Endothelial cell of umbilical vein (primary cell): ENCODE measurements at regions not wholly inside any gene's neighbourhood (a gene's known extent, or its start where the extent isn't known, plus 50 kb on each side); places are given as distances from the start of the nearest gene placed in this dataset.

Experiments used
- BruUV-seq: library from RNA; stranded (reverse); fragments of 400-500 nt; replicated peaks from 2 replicates; lab custom pipeline; 2021; lab: Mats Ljungman, UMichigan
- CTCF ChIA-PET: fragments of 300-600, 350-600 bp; sonication (Branson Sonifier 250); formaldehyde crosslinking; loops from one replicate; lab custom pipeline; 2021; ENCODE audit warnings: antibody characterized with exemption, inconsistent platforms; lab: Charles Lee
- POLR2A ChIA-PET: fragments of 300-600, 350-600 bp; sonication (Branson Sonifier 250); formaldehyde crosslinking; loops from one replicate; lab custom pipeline; 2021; ENCODE audit warnings: antibody characterized with exemption, inconsistent platforms; lab: Charles Lee
- DNase-seq: peaks from one replicate; pipeline ENCODE4 v3.0.0-alpha.2; 2011; ENCODE audit warnings: low read depth, low spot score
- FAIRE-seq: peaks from 2 replicates; lab custom pipeline; 2011; peaks lifted over from hg19 to GRCh38; lab: Jason Lieb, UNC
- H2AFZ ChIP-seq: 2 replicates; pipeline ENCODE4 v1.6.0; 2012; ENCODE audit warnings: low read depth, low read length, control low read depth, inconsistent platforms
- H3K27ac ChIP-seq: 2 replicates; pipeline ENCODE4 v1.5.1; 2011; ENCODE audit warnings: low read depth, mild to moderate bottlenecking, control low read depth, low read length, moderate library complexity; ENCODE audit not compliant: insufficient read depth
- H3K27me3 ChIP-seq, 2 experiments: 2 replicates each; pipeline versions ENCODE4 v1.6.0 to v1.6.1; 2011; ENCODE audit warnings: low read length in 2 of 2, mixed read lengths in 1 of 2; ENCODE audit not compliant: control insufficient read depth in 2 of 2, insufficient read depth in 2 of 2
- H3K36me3 ChIP-seq, 2 experiments: 2 replicates in 1 of 2; 3 replicates in 1 of 2; pipeline ENCODE4 v1.5.1; 2011; ENCODE audit warnings: low read length in 2 of 2, mild to moderate bottlenecking in 1 of 2, moderate library complexity in 1 of 2; ENCODE audit not compliant: control insufficient read depth in 2 of 2, insufficient read depth in 2 of 2; ENCODE audit errors: extremely low read depth in 1 of 2
- H3K4me1 ChIP-seq: 3 replicates; pipeline ENCODE4 v1.5.1; 2011; ENCODE audit warnings: mild to moderate bottlenecking, low read length; ENCODE audit not compliant: control insufficient read depth, insufficient read depth; ENCODE audit errors: extremely low read depth
- H3K4me2 ChIP-seq: 2 replicates; pipeline ENCODE4 v1.6.1; 2011; ENCODE audit warnings: low read length, control low read depth, mixed read lengths; ENCODE audit not compliant: insufficient read depth
- H3K4me3 ChIP-seq, 3 experiments: fragments of 200-600 bp in 1 of 3; sonication (generic), shearing (Covaris generic) in 1 of 3; replicated peaks in 1 of 3; 2 replicates each; pipeline ENCODE4 v1.5.1; 2011 to 2016; ENCODE audit warnings: control low read depth in 3 of 3, low read length in 3 of 3, mild to moderate bottlenecking in 2 of 3, inconsistent platforms in 1 of 3, low read depth in 1 of 3, moderate library complexity in 1 of 3; ENCODE audit not compliant: insufficient read depth in 1 of 3
- H3K79me2 ChIP-seq: 2 replicates; pipeline ENCODE4 v1.6.0; 2012; ENCODE audit warnings: low read length, inconsistent platforms; ENCODE audit not compliant: control insufficient read depth, insufficient read depth
- H3K9ac ChIP-seq: replicated peaks from 2 replicates; pipeline ENCODE3; 2011; ENCODE audit warnings: low read length, control low read depth; ENCODE audit not compliant: insufficient read depth; ENCODE audit errors: extremely low read depth
- H3K9me1 ChIP-seq: replicated peaks from 3 replicates; pipeline ENCODE4 v1.6.0; 2011; ENCODE audit warnings: mild to moderate bottlenecking, low read length; ENCODE audit not compliant: control insufficient read depth, insufficient read depth; ENCODE audit errors: extremely low read depth
- H3K9me3 ChIP-seq: replicated peaks from 2 replicates; pipeline ENCODE4 v1.5.1; 2012; ENCODE audit warnings: low read length, inconsistent platforms; ENCODE audit not compliant: control insufficient read depth, insufficient read depth
- H4K20me1 ChIP-seq: replicated peaks from 2 replicates; pipeline ENCODE3; 2011; ENCODE audit warnings: mild to moderate bottlenecking, low read length; ENCODE audit not compliant: control insufficient read depth, insufficient read depth; ENCODE audit errors: extremely low read depth
- CTCF ChIP-seq, 2 donors: IDR thresholded peaks; 1 replicate in 1 of 2; 2 replicates in 1 of 2; pipeline ENCODE4 v1.5.1; 2011; ENCODE audit warnings: low read length in 2 of 2, mild to moderate bottlenecking in 2 of 2, moderate library complexity in 2 of 2, control low read depth in 1 of 2, inconsistent platforms in 1 of 2, low read depth in 1 of 2; ENCODE audit not compliant: insufficient read depth in 1 of 2; ENCODE audit errors: extremely low read depth in 1 of 2
- EZH2 ChIP-seq: IDR thresholded peaks from 2 replicates; pipeline ENCODE4 v1.6.1; 2012; ENCODE audit warnings: borderline replicate concordance, low read depth, mild to moderate bottlenecking, moderate library complexity, low read length, inconsistent platforms; ENCODE audit not compliant: severe bottlenecking
- FOS ChIP-seq: IDR thresholded peaks from 2 replicates; pipeline ENCODE4 v1.6.1; 2011; ENCODE audit warnings: mild to moderate bottlenecking, low read length, moderate library complexity, borderline replicate concordance; ENCODE audit not compliant: insufficient read depth
- GATA2 ChIP-seq: IDR thresholded peaks from 2 replicates; pipeline ENCODE4 v1.7.0; 2011; ENCODE audit warnings: low read depth, mild to moderate bottlenecking, moderate library complexity, mixed read lengths, low read length; ENCODE audit not compliant: insufficient read length, insufficient read depth
- JUN ChIP-seq: IDR thresholded peaks from 2 replicates; pipeline ENCODE4 v1.6.1; 2011; ENCODE audit warnings: borderline replicate concordance, low read depth; ENCODE audit not compliant: insufficient read length, insufficient read depth
- MAX ChIP-seq: IDR thresholded peaks from 2 replicates; pipeline ENCODE4 v1.6.1; 2011; ENCODE audit not compliant: insufficient read depth, insufficient read length
- MYC ChIP-seq: IDR thresholded peaks from one replicate; pipeline ENCODE4 v1.6.1; 2011; ENCODE audit warnings: mild to moderate bottlenecking, low read depth, low read length
- POLR2A ChIP-seq: IDR thresholded peaks from 2 replicates; pipeline ENCODE4 v1.6.1; 2012; ENCODE audit warnings: low read depth, mild to moderate bottlenecking, control low read depth, low read length
- POLR2AphosphoS5 ChIP-seq: IDR thresholded peaks from 2 replicates; pipeline ENCODE4 v1.6.1; 2012; ENCODE audit warnings: low read depth, mild to moderate bottlenecking, control low read depth, low read length, moderate library complexity; ENCODE audit not compliant: insufficient read depth
- dilution Hi-C: fragments of 300-500 bp; cut with MboI; formaldehyde crosslinking; loops from one replicate; pipeline ENCODE4 v1.15.0; 2019; ENCODE audit warnings: low sequenced_read_pairs; ENCODE audit not compliant: extremely low pct_ligation_motif_present
- intact Hi-C: fragments of 100-400 bp; cut with micrococcal nuclease; formaldehyde crosslinking; loops from one replicate; pipeline ENCODE4 v1.10.0; 2022

GRCh38 chr6:100300221-100300736 is 164.4 kb downstream of the SIM1 start:
- no peaks in the 10 kb centered on the region for H3K27me3 ChIP-seq
- H3K9me3 ChIP-seq, result no peaks in the 10 kb centered on the region
- no peaks in the 10 kb centered on the region for H3K9me1 ChIP-seq
- TF ChIP-seq POLR2A, result peak; percentile 29
- TF ChIP-seq MYC, result no peak
- no peak for TF ChIP-seq MAX
- TF ChIP-seq FOS, result peak; percentile 91
- peak; percentile 61 for TF ChIP-seq POLR2AphosphoS5
- peak; percentile 87 for TF ChIP-seq JUN
- no peak for TF ChIP-seq EZH2
- no peak for TF ChIP-seq CTCF (IDR thresholded peaks at IDR 0.05; ENCODE audit: extremely low read depth in 1 of 2, insufficient read depth in 1 of 2, low read depth in 1 of 2, low read length in 2 of 2)
- peak; percentile 54 for TF ChIP-seq GATA2
- H3K4me2 ChIP-seq, result peak overlapping the region; percentile 67
- no peaks in the 10 kb centered on the region for H4K20me1 ChIP-seq
- BruUV-seq, result no TSS peak
- H3K9ac ChIP-seq, result peak overlapping the region; percentile 48
- intact Hi-C loops, result loop anchor here (1.0 to 5.0 kb wide), 4 partner anchors 31 to 165 kb away; partner anchors contain the start of gene SIM1
- no peak overlapping the region for H3K4me3 ChIP-seq
- peak overlapping the region; percentile 22 for H2AFZ ChIP-seq
- peak overlapping the region; percentile 100 for H3K27ac ChIP-seq
- peak; percentile 85 for DNase-seq
- H3K36me3 ChIP-seq, result no peaks in the 10 kb centered on the region
- no peaks in the 10 kb centered on the region for H3K79me2 ChIP-seq
- FAIRE-seq, result peak; percentile 88
- POLR2A ChIA-PET, result interaction anchor here (1.1 kb wide), 1 partner anchor 160 kb away, joined by 3 read pairs; no protein-coding TSS in a partner anchor
- CTCF ChIA-PET, result interaction anchor here (1.0 to 1.2 kb wide), 4 partner anchors 42 to 183 kb away, joined by 3 to 6 read pairs (median 6); no protein-coding TSS in a partner anchor
- dilution Hi-C loops, result no loop called here
- H3K4me1 ChIP-seq, result peaks cover 74% of the 10 kb centered on the region
